DOHH2 (cell line): ENCODE measurements at regions not wholly inside any gene's neighbourhood (a gene's known extent, or its start where the extent isn't known, plus 50 kb on each side); places are given as distances from the start of the nearest gene placed in this dataset.

Experiments used
- H3F3A ChIP-seq: fragments of 200-600 bp; sonication (generic), shearing (Covaris generic); 2 replicates; pipeline ENCODE4 v1.6.0; 2016; ENCODE audit warnings: antibody characterized with exemption, mild to moderate bottlenecking; ENCODE audit not compliant: control insufficient read depth, insufficient read depth
- H3K27ac ChIP-seq: fragments of 200-600 bp; sonication (generic); 2 replicates; pipeline ENCODE4 v1.5.1; 2014; ENCODE audit warnings: low read depth, mild to moderate bottlenecking, low read length, moderate library complexity
- H3K27me3 ChIP-seq: fragments of 200-600 bp; sonication (generic); 2 replicates; pipeline ENCODE4 v1.6.1; 2014; ENCODE audit warnings: mild to moderate bottlenecking, low read length, mixed read lengths; ENCODE audit not compliant: control insufficient read depth
- H3K36me3 ChIP-seq: fragments of 200-600 bp; sonication (generic); 2 replicates; pipeline ENCODE4 v1.6.1; 2014; ENCODE audit warnings: mild to moderate bottlenecking, low read length, moderate library complexity, mixed read lengths; ENCODE audit not compliant: control insufficient read depth
- H3K4me1 ChIP-seq: fragments of 200-600 bp; sonication (generic); 2 replicates; pipeline ENCODE4 v1.6.1; 2014; ENCODE audit warnings: mild to moderate bottlenecking, low read length, mixed read lengths; ENCODE audit not compliant: control insufficient read depth
- H3K4me2 ChIP-seq: fragments of 200-600 bp; sonication (generic); 2 replicates; pipeline ENCODE4 v1.6.0; 2014; ENCODE audit warnings: mild to moderate bottlenecking, low read length, moderate library complexity
- H3K4me3 ChIP-seq: fragments of 200-600 bp; sonication (generic); 2 replicates; pipeline ENCODE4 v1.5.1; 2014; ENCODE audit warnings: mild to moderate bottlenecking, low read length, mixed read lengths
- H3K79me2 ChIP-seq: fragments of 200-600 bp; sonication (generic); 2 replicates; pipeline ENCODE4 v1.6.1; 2014; ENCODE audit warnings: mild to moderate bottlenecking, low read length, mixed read lengths; ENCODE audit not compliant: control insufficient read depth
- H3K9me2 ChIP-seq: fragments of 200-600 bp; sonication (generic); replicated peaks from 2 replicates; pipeline ENCODE4 v1.6.1; 2014; ENCODE audit warnings: mild to moderate bottlenecking, low read length, mixed read lengths; ENCODE audit not compliant: control insufficient read depth
- H3K9me3 ChIP-seq: fragments of 200-600 bp; sonication (generic); 2 replicates; pipeline ENCODE4 v1.6.1; 2014; ENCODE audit warnings: antibody characterized with exemption, low read length, mixed read lengths; ENCODE audit not compliant: control insufficient read depth, insufficient read depth
- H4K20me1 ChIP-seq: fragments of 200-600 bp; sonication (generic); 2 replicates; pipeline ENCODE4 v1.6.0; 2014; ENCODE audit warnings: low read depth, mild to moderate bottlenecking, antibody characterized with exemption, low read length, moderate library complexity; ENCODE audit not compliant: control insufficient read depth, insufficient read depth
- CTCF ChIP-seq: fragments of 200-600 bp; sonication (generic); IDR thresholded peaks from one replicate; pipeline ENCODE4 v1.5.1; 2014; ENCODE audit warnings: antibody characterized with exemption, mild to moderate bottlenecking, low read depth, low read length; ENCODE audit not compliant: poor library complexity, severe bottlenecking
- EZH2phosphoT487 ChIP-seq: fragments of 200-600 bp; sonication (generic); IDR thresholded peaks from 2 replicates; pipeline ENCODE4 v1.6.1; 2017; ENCODE audit warnings: borderline replicate concordance, mild to moderate bottlenecking, antibody characterized with exemption, low read length, moderate library complexity, mixed read lengths

GRCh38 chr21:24046829-24047443 lies 1560.3 kb downstream of the MRPL39 start:
- Histone ChIP-seq H3K9me2 (no peaks in the 10 kb centered on the region), H3K4me2 (no peak overlapping the region), H4K20me1 (no peaks in the 10 kb centered on the region), H3K9me3 (peaks cover 2% of the 10 kb centered on the region; the same call in 1 of the 2 replicates), H3K27me3 (no peaks in the 10 kb centered on the region), H3K4me3 (no peak overlapping the region), H3K36me3 (no peaks in the 10 kb centered on the region), H3K79me2 (no peaks in the 10 kb centered on the region), H3F3A (no peaks in the 10 kb centered on the region), H3K27ac (no peak overlapping the region), H3K4me1 (no peaks in the 10 kb centered on the region)
- no peak for TF ChIP-seq EZH2phosphoT487
- no peak for TF ChIP-seq CTCF

DNA sequence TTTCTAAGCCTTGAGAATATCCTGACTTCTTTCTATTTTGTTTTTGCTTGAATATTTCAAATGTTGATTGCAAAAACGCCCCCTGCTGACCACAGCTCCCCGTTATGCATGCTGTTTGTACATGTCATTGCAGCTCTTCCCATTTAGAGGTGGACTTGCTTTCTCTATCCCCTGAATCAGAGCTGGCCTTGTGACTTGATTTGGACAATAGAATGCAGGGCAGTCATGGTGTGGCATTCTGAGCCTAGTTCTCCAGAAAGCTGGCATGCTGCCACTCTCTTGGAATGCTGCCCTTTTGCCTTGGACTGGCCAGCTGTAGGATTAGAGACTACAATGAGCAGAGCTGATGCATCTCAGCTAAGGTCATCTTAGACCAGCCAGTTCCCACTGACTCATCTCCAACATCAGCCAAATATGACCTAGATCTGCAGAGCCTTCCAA lies 1561.5 kb downstream of the MRPL39 start:
- no peak overlapping the region for H3K4me3 ChIP-seq
- no peaks in the 10 kb centered on the region for H3K4me1 ChIP-seq
- H3K27ac ChIP-seq = no peak overlapping the region
- no peaks in the 10 kb centered on the region for H3F3A ChIP-seq
- no peaks in the 10 kb centered on the region for H3K27me3 ChIP-seq
- H3K79me2 ChIP-seq = no peaks in the 10 kb centered on the region
- no peaks in the 10 kb centered on the region for H4K20me1 ChIP-seq
- no peaks in the 10 kb centered on the region for H3K9me2 ChIP-seq
- peaks cover 2% of the 10 kb centered on the region; the same call in 1 of the 2 replicates for H3K9me3 ChIP-seq
- H3K36me3 ChIP-seq = no peaks in the 10 kb centered on the region
- H3K4me2 ChIP-seq = no peak overlapping the region
- TF ChIP-seq CTCF = no peak
- no peak for TF ChIP-seq EZH2phosphoT487

- no peaks in the 10 kb centered on the region for H3K36me3 ChIP-seq
- H3K4me1 ChIP-seq = no peaks in the 10 kb centered on the region
- no peaks in the 10 kb centered on the region for H4K20me1 ChIP-seq
- peaks cover 2% of the 10 kb centered on the region; the same call in 1 of the 2 replicates for H3K9me3 ChIP-seq
- H3K27ac ChIP-seq = no peak overlapping the region
- no peaks in the 10 kb centered on the region for H3F3A ChIP-seq
- no peak overlapping the region for H3K4me3 ChIP-seq
- no peaks in the 10 kb centered on the region for H3K9me2 ChIP-seq
- no peak overlapping the region for H3K4me2 ChIP-seq
- TF ChIP-seq CTCF = no peak
- H3K27me3 ChIP-seq = no peaks in the 10 kb centered on the region
- no peaks in the 10 kb centered on the region for H3K79me2 ChIP-seq
These were observed 1561.9 kb downstream of the MRPL39 start for GRCh38 chr21:24045373-24045772.
